NCI-H345 treated with DMSO at 0.1 percent for 48 hours (cell line): ENCODE measurements at regions not wholly inside any gene's neighbourhood (a gene's known extent, or its start where the extent isn't known, plus 50 kb on each side); places are given as distances from the start of the nearest gene placed in this dataset.

Experiments used
- DNase-seq: peaks from one replicate; lab custom pipeline; 2025; ENCODE audit not compliant: unreplicated experiment; lab: John Stamatoyannopoulos, UW

DNA sequence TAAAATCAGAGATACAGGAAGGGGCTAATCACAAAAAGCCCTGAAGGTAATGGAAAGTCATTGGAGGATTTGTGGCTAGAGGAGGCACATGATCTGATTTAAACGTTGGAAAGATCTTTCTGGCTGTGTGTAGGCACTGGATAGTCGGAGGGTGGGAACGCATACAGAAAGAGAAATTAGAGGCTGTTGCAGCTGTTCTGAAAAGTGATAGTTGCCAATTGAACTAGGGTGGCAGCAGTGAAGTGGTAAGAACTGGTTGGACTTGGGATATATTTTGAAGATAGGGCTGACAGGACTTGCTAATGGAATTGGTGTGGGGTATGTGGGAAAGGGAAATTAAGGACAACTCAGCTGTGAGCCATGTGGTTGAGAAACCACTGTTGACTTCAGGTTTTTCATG, 223.6 kb downstream of the OGFRL1 start:
- no peak for DNase-seq

DNA sequence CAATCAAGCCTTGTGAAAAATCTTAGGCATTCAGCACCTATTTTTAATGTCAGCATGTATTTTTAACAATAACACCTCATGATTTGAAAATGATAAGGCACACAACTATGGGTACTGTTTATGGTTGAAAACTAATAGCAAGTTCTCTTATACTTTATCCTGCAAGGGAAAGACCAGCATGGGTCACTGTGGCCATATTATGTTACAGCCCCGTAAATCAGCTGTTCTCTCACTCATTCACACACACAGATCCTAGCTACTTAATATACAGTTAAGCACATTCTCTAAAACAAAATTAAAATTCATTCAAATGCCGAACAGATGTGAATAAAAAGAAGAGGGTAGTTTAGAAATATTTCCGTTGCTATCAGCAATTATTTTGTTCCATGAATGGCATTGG, 224.4 kb downstream of the OGFRL1 start:
- DNase-seq: no peak

DNA sequence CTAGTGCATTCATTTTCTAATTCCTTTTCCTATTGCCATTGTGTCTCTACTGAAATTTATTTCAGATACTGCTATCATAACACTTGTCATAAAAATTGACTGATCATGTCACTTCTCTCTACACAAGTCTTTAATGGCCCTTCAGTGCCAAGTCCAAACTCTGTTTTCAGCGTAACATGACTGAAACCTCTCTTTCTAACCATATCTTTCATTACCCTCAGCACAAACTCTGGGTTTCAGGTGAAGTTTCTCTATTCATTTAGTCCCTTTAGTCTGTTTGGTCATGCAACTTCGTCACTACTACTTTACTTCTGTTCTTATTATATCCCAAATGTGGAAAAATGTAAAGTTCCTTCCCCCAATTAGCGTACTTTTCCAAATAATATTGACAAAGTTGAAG, 234.9 kb downstream of the OGFRL1 start:
- no peak for DNase-seq

- DNase-seq: no peak
Measured at GRCh38 chr6:71524201-71524600, 235.6 kb downstream of the OGFRL1 start.

DNA sequence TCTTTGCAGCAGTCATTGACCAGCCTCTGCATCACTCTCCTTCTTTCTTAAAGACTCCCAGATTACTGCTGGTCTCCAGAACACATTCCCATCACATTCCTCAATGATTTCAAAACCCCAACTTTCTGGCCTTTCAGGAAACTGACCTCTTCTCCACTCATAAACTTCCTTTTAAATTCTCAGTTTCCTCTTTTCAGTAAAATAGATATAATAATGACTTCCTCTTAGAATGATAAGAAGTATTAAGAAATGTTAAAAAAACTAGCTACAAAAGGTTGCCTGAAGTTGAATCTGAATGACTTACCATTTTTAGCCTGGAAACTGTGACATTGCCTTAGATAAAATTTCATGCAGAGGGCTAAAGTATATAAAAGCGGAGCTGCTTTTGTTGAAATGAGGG, 239.3 kb downstream of the OGFRL1 start:
- DNase-seq: no peak

DNA sequence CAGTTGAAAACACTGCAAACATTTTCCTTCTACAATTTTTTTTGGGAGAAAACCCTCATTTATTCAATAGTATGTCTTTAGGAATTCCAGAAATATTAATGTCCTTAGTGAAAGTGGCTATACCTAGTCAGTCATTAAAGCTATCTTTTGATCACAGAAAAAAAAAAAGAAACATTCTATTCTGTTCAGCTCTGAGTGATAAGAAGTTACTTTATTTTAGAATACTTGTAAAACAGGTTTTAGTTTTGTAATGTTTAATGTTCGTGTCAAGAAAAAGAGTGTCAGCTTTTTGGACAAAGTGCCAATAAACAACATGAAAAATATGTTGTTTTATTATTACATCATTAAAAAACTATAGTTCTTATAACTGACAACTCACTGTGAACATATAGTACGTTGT, 240.4 kb downstream of the OGFRL1 start:
- no peak for DNase-seq

DNA sequence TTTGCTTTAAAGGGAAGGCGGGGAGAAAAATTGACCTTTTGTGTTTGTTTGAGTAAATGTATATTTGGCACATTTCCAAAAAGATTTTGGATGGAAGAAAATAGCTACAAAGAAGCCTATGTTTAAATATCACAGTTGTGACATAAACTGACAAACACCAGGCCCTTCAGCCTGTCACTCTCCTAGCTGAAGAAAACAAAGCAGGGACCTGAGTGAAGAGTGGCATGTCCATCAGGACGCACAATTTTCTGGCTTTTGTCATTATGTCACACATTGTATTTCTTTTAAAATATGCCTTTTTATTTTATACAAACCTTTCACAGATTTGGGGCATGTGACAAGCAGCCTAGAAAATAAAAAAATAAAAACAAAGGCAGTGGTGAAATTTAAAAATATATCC, 241.2 kb downstream of the OGFRL1 start:
- no peak for DNase-seq

DNA sequence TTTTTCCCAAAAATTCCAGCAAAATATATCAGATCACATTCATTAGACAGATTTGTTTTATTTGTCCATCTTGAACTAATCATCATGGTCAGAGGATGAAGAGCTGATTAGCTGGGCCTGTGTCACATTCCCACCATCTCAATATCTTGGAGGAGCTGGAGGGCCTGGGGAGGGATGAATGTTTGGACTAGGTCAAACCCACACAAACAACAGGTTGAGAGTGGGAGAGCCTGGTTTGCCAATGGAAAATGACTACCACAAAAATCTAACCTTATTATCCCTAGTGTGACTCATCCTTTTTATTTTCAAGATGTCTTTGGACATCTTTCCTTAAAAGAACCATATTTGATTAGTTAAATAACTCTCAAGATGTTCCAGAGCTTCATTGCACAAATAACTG, 242.4 kb downstream of the OGFRL1 start:
- no peak for DNase-seq

DNA sequence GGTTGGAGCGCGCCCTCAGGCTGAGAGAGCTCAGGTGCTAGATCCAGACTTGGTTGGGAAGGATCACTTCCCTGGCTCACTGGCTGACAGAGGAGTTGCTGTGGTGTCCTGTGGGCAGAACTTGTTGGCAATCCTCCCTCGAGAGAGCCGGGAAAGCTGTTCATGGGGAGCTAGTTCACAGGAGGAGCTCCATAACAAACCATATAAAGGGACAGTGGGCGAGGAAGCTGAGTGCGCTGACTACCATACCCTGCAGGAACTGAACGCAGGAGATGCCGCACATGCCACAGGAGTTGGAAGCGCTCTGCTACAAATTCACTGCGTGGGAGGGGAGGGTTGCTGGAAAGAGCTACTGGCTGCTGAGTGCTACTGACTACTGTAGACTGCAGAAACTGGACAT, 243.2 kb downstream of the OGFRL1 start:
- no peak for DNase-seq

GRCh38 chr6:71533939-71534379, 245.3 kb downstream of the OGFRL1 start:
- no peak for DNase-seq

DNA sequence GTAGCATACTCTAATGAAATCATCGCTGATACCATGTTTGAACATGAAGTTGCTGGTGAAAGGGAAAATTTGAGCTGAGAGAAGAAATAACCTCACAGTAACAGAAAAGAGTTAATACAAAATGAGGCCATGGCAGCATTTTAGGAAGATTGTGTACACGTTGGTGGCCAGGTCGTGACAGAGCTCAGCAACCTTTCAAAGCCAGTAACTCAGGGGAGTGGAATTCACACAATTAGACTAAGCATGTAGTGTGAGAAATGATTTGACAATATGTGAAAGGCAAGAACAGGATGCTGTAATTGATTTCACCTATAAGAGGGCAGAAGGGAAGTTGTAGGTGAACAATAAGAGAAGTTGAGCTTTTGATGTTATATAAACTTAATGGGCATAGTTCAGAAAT, 246.3 kb downstream of the OGFRL1 start:
- DNase-seq: no peak

- no peak for DNase-seq
Measured at GRCh38 chr6:71537717-71538116, 249.1 kb downstream of the OGFRL1 start.

- no peak for DNase-seq
Measured at GRCh38 chr6:71544028-71544427, 255.4 kb downstream of the OGFRL1 start.

DNA sequence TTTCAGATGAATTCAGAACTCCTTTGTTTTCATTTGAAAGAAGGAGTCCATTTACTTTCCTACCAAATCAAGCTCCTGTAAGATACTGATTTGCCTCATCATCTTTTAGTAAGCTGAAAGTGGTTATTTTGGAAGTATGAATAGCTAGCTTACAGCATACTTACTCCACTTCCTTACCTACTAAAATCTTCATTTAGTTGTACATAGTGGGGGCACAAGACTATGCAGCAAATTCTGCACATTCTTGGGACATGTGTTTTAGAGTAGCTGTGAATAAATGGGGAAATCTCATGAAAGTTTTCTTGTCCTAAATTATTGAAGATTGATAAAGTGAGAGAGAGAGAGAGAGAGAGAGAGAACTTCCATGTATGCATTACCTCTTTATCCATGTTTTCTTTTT, 256.3 kb downstream of the OGFRL1 start:
- DNase-seq: no peak

DNA sequence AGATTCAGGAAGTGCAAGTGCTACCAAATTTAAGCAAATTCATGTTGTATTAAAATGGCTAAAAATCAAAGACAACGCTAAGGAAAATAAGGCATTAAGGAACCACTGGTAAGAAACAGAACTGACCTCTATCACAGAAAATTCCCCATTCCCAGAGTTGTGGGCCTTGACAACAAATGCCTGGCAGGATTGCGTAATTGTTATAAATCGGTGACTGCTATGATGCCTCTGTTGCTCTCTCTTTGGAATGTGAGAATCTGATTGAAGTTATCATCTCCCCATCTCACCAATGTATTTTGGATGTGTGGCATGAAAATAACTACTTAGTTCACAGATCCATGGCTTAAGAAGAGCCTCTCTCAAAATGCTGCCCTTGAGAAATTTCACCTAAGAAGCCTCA, 257.3 kb downstream of the OGFRL1 start:
- DNase-seq: no peak

- DNase-seq: no peak
Measured at GRCh38 chr6:71551798-71552197, 263.2 kb downstream of the OGFRL1 start.

DNA sequence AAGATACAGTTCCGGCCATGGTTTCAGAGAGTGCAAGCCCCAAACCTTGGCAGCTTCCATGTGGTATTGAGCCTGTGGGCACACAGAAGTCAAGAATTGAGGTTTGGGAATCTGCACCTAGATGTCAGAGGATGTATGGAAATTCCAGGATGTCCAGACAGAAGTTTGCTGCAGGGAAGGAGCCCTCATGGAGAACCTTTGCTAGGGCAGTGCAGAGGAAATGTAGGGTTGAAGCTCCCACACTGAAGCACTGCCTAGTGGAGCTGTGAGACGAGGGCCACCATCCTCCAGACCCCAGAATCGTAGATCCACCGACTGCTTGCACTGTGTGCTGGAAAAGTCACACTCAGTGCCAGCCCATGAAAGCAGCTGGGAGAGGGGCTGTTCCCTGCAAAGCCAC, 267.5 kb downstream of the OGFRL1 start:
- no peak for DNase-seq

- no peak for DNase-seq
Measured at GRCh38 chr6:71558974-71559373, 270.4 kb downstream of the OGFRL1 start.

- DNase-seq: no peak
Measured at GRCh38 chr6:71567562-71567961, 279.0 kb downstream of the OGFRL1 start.

- no peak for DNase-seq
Measured at GRCh38 chr6:71577766-71578165, 289.2 kb downstream of the OGFRL1 start.

DNA sequence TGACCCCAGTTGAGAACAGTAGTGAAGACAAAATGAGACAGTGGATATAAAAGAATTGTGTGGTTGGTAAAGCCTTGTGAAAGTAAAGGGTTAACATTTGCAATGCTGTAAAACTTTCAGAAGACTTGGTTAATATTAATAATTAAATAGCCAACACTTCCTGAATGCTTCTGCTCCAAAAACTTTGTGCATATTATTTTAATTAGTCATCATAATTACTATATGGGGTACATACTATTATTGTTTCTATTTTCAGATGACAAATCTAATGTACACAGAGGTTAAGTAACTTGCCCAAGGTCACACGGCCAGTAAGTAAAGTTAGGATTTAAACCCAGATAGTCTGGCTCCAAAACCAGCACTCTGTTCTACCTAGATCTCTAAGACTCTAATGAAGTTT, 291.3 kb downstream of the OGFRL1 start:
- DNase-seq: no peak

- DNase-seq: no peak
Measured at GRCh38 chr6:71582820-71583219, 294.2 kb downstream of the OGFRL1 start.

- DNase-seq: no peak
Measured at GRCh38 chr6:71584712-71585436, 296.3 kb downstream of the OGFRL1 start.
